GM18505 (cell line): ENCODE measurements at regions not wholly inside any gene's neighbourhood (a gene's known extent, or its start where the extent isn't known, plus 50 kb on each side); places are given as distances from the start of the nearest gene placed in this dataset.
"Not testable (repeated sequence)": the region's sequence is repeated elsewhere in the genome, so short reads cannot be mapped to it uniquely, and the experiment has no call there.

ENCODE experiments used
- ATAC-seq: cut with Tn5 transposase; IDR thresholded peaks from one replicate; pipeline ENCODE4 v1.9.1; 2021; ENCODE audit not compliant: unreplicated experiment
- POLR2A ChIP-seq: IDR thresholded peaks from 4 replicates; pipeline ENCODE4 v1.6.1; 2011; ENCODE audit warnings: borderline replicate concordance; ENCODE audit not compliant: insufficient read depth, insufficient read length; ENCODE audit errors: extremely low read depth

DNA sequence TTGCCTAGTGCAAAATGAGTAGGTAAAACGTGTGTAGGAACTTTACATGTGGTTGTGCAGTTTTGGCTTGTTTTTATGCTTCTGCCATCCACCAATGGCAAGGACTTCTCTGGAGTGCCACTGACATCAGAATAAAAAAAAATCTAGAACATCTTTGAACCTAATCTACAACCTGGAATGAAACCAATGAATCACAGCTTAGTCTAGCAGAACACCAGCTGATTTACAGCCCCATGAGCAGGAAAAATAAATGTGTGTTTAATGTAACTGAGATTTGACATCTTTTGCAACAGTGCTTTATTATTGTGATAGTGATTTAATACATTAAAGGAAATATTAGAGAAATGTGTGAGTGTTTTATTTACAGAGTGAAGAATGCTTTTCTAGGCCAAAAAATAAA is 995.1 kb downstream of the PCDH7 start:
- ATAC-seq, result no peak
- TF ChIP-seq POLR2A, result no peak

DNA sequence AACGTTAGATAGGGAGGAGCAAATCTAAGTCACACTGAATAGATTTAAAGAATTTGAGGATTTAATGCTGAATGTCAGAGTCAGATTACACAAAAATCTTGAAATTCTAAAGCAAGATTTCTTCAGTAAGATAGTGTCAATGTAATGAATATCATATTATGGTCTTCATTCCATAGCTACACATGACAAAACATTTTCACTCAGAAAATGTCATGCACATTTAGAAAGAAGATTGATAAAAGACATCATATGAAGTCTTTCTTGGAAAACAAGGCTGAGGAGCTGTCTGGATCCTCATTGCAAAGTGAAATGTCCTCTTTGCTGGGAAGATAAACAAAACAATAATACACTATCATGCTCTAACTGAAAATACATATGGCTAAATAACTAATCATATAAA is 1006.9 kb downstream of the PCDH7 start:
- ATAC-seq, result no peak
- TF ChIP-seq POLR2A, result no peak

DNA sequence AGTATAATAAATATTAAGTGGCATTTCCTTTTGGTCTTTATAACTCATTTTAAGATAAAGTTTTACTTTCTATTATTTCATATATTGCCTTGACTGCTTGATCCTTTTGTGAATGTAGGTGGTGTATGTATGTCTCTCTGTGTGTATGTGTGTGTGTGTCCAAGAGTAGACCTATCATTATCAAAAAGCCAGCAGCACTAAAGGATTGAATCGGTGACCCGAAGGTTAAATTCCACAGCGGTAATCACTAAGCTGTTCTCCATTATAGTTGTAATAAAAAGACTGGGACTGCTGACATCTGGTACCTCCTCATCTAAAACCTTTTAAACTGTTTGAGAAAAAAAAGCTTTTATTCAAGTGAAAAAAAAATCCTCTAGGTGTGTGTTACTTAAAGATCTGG is 1014.8 kb downstream of the PCDH7 start:
- no peak for TF ChIP-seq POLR2A
- no peak for ATAC-seq

DNA sequence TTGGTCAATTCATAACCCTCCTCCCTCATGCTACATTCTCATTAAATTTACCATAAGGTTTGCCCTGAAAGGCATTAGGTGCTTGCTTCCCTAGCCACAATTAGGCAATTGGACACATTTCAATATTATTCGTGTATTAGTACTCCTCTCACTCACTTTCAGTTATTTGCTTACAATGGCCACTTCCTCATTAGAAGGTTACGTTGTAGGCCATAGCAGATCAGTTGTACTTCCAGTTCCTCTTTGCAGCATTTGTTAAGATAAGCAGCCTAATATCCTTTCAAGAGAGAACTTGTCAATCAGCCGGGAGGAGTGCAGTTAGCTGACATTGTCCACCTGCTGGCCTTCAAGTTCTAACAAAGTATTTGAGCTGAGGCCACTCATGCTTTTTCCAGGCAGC is 1017.2 kb downstream of the PCDH7 start:
- TF ChIP-seq POLR2A, result no peak
- no peak for ATAC-seq

DNA sequence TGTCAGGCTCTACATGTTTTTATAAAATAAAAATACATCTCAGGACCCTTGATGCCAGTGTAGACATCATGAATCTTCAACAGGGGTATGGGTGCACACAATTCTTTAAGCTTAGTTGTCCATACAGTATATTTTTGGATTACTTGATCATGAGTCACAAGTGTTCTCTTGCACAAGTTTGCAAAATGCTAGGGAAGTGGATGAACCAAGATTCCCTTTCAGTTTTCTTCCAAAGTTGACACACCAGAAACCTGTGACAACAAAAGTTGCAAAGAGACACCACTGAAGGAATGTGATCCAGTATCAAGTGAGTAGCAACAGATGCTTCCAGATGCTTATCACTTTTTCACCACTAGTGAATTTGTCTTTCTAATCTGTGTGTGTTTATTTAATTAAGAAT is 1021.2 kb downstream of the PCDH7 start:
- no peak for ATAC-seq
- TF ChIP-seq POLR2A, result no peak

DNA sequence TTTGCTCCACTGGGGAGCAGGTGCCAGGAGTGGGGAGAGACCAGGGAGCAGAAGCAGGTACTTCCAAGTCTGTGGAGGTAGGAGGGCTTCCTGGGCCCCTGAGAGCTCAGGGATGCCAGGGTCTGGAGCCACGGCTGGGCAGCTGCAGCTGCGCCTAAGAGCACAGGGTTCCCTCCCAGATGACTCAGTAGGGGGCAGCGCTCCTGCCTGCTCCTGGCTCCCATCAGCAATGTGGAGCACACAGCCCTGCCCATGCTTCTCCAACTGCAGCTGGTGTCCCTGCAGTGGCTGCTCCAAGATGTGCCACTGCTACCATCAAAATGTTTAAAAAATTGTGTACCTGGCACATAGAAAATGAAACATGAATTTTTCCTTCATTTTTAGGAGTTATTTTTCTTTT is 1028.2 kb downstream of the PCDH7 start:
- ATAC-seq, result no peak
- TF ChIP-seq POLR2A, result no peak

DNA sequence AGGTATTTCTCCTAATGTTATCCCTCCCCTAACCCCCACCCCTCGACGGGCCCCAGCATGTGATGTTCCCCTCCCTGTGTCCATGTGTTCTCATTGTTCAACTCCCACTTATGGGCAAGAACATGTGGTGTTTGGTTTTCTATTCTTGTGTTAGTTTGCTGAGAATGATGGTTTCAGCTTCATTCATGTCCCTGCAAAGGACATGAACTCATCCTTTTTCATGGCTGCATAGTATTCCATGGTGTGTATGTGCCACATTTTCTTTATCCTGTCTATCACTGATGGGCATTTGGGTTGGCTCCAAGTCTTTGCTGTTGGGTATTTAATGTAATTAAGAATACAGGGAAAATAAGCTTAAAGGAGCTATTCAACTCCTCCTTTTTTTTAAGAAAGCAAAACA is 1030.4 kb downstream of the PCDH7 start:
- not testable (repeated sequence) for ATAC-seq

DNA sequence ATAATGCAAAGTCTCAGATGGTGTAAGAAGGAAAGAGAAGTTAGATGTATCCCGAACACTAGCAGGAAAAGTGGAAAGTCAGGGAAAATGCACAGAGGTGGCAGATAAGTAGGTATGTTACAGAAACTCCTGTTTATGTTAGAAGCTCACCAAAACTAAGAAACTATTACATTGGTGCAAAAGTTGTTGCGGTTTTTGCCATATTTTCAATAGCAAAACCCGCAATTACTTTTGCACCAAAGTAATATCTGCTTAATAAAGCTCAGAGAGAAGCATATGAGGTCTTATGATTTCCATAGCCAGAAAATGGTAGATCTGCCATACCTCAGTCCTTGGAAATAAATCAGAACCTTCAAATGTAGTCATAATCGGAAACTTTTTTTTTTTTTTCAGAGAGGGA is 1035.6 kb downstream of the PCDH7 start:
- ATAC-seq, result no peak
- no peak for TF ChIP-seq POLR2A

DNA sequence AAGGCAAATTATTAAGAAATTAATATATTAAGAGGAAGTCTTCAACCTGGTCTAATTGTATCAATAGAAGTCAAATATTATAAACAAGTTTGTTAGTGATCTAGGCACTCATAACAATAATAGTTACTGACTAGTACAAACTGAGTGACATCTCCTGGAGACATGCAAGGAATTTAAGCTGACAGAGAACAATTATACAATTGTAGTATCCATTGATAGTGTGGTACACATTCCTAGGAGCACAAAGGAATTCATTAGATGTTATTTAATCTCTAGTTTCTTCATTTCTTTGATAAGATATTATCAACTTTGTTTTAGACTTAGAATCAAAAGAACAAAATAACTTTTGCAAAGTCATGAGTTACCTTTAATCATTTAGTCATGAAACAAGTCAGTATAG is 1048.6 kb downstream of the PCDH7 start:
- TF ChIP-seq POLR2A, result no peak
- no peak for ATAC-seq

DNA sequence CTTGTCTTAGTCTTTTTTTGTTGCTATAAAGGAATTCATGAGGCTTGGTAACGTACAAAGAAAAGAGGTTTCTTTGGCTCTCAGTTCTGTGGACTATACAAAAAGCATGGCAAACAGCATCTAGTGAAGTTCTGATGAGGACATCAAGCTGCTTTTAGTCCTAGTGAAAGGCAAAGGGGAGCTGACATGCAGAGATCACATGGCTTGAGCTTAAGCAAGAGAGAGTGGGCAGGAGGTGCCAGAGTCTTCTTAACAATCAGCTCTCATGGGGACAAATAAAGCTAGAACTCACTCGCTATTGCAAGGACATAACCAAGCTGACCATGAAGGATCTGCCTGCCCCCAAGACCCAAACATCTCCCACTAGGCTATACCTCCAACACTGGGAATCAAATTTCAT is 1063.1 kb downstream of the PCDH7 start:
- no peak for TF ChIP-seq POLR2A
- ATAC-seq, result no peak

DNA sequence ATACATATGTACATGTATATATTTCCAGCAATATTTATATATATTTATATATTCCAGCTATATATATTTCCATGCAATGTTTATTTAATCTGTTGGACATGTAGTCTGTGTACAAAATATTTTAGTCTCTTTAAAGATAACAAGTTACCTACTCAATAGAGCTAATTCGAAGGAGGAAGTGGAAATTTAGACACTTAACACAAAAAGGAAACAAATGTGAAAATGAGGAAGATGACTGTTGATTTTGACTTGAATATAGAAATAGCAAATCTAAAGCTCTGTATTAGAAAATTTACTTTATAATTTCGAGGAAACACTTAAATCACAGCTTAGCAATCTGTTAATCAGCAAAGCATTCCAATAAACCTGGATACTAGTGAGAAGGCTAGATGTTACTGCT is 1064.4 kb downstream of the PCDH7 start:
- no peak for ATAC-seq
- TF ChIP-seq POLR2A, result no peak

DNA sequence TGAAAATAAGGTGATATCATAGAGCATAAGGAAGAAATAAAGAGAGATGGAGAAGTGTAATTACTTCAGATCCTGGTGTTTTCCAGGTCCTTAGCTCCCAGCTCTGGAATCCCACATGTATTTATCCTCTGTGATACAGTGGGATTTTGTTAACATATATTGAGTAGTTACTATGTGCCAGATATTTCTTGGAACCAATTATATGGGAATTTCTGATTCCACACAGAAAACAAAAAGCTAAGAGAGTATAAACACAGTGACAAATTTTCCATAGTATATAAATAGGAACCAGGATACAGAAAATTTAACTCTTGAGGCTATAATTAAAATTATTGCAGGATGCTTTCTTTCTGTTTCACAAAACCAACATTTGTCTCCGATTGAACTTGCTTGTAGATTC is 1067.5 kb downstream of the PCDH7 start:
- TF ChIP-seq POLR2A, result no peak
- ATAC-seq, result no peak

DNA sequence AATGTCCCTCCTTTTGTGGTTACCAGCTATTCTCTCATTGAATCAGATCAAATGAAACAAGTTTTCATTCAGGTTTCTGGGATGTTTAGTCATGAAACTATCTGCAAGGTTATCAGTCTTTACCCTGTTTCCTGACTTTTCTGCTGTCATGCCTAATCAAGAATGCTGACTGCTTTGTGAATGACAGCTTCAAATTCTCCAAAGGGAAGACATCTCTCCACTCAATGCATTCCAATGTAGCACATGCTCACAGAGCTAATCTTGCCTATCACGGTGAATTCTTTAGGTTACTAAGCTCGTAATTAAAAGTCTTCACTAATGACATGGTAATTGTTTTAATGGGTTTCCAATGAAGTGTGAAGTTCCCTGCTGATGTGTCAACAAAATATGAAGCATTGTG is 1068.5 kb downstream of the PCDH7 start:
- no peak for ATAC-seq
- TF ChIP-seq POLR2A, result no peak

DNA sequence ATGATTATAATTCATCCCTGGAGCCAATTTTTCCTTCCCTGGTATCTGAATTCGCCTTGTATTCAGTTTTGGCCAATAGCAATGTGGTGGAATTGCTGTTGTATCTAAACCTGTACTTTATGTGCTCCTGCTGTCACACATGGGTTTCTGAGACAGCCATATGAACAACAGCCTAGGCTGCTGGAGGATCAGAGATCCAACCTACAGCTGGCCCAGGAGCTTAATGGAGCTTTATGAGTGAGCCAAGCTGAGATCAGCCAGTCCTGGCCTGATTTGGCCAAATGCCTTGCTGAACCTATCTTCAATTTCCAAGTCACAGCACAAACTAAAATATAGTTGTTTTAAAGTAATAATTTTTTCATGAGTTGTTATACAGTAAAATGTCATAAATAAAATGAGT is 1071.5 kb downstream of the PCDH7 start:
- TF ChIP-seq POLR2A, result no peak

DNA sequence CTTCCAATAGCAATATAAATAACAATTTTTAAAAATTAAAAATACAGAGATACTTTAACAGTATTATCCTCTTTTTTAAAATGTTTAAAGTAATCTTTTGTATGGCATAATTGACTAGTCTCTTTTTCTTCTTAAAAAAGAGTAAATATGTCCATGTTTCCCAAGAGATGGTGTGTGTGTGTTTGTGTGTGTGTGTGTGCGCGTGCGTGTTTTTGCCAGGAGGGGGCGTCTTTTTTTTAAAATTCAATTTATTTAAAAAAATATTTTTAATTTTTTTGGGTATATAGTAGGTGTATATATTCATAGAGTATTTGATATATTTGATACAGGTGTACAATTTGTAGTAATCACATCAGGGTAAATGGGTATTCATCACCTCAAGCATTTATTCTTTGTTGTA is 1073.7 kb downstream of the PCDH7 start:
- no peak for ATAC-seq
- no peak for TF ChIP-seq POLR2A

More for the DNA sequence above, 1071.5 kb downstream of the PCDH7 start:
- no peak for ATAC-seq

DNA sequence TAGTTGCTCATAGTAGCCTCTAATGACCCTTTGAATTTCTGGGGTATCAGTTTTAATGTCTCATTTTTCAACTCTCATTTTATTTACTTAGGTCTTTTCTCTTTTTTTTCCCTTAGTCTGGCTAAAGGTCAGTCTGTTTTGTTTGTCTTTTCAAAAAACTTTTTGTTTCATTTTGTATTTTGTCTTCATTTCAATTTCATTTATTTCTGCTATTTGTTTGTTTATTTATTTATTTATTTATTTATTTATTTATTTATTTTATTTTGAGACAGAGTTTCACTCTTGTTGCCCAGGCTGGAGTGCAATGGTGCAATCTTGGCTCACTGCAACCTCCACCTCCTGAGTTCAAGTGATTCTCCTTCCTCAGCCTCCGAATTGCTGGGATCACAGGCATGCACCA is 1076.9 kb downstream of the PCDH7 start:
- ATAC-seq, result not testable (repeated sequence)
